HEK293T (cell line): ENCODE measurements at regions not wholly inside any gene's neighbourhood (a gene's known extent, or its start where the extent isn't known, plus 50 kb on each side); places are given as distances from the start of the nearest gene placed in this dataset.

ENCODE experiments used
- CTCF ChIA-PET: fragments of 350-600 bp; formaldehyde crosslinking; extraction: SDS; loops from one replicate; lab custom pipeline; 2021; ENCODE audit warnings: antibody characterized with exemption, inconsistent platforms; lab: Yijun Ruan, JAX
- POLR2A ChIA-PET: fragments of 350-600 bp; formaldehyde crosslinking; extraction: SDS; loops from one replicate; lab custom pipeline; 2020; ENCODE audit warnings: antibody characterized with exemption, inconsistent platforms; lab: Yijun Ruan, JAX
- DNase-seq: peaks from one replicate; pipeline ENCODE4 v3.0.0; 2012; ENCODE audit warnings: mixed read lengths; ENCODE audit errors: extremely low spot score
- ARNT ChIP-seq: fragments of 450-650 bp; IDR thresholded peaks from 2 replicates; pipeline ENCODE4 v1.6.1; 2017; ENCODE audit warnings: mild to moderate bottlenecking
- BHLHE40 ChIP-seq: fragments of 450-650 bp; IDR thresholded peaks from 2 replicates; pipeline ENCODE4 v1.6.1; 2016; ENCODE audit warnings: mild to moderate bottlenecking, moderate library complexity, borderline replicate concordance
- CTBP1 ChIP-seq: fragments of 450-650 bp; IDR thresholded peaks from 2 replicates; pipeline ENCODE4 v1.6.1; 2016; ENCODE audit warnings: borderline replicate concordance
- ELF4 ChIP-seq: fragments of 450-650 bp; IDR thresholded peaks from 2 replicates; pipeline ENCODE4 v1.6.1; 2017; ENCODE audit warnings: antibody characterized with exemption
- FOXA1 ChIP-seq: fragments of 450-650 bp; IDR thresholded peaks from 2 replicates; pipeline ENCODE4 v1.6.1; 2016; ENCODE audit warnings: mild to moderate bottlenecking
- FOXK2 ChIP-seq: fragments of 450-650 bp; IDR thresholded peaks from 2 replicates; pipeline ENCODE4 v1.6.1; 2016; ENCODE audit warnings: mild to moderate bottlenecking
- FOXM1 ChIP-seq: fragments of 450-650 bp; IDR thresholded peaks from 2 replicates; pipeline ENCODE4 v1.6.1; 2017; ENCODE audit warnings: mild to moderate bottlenecking, borderline replicate concordance
- HDGF ChIP-seq: fragments of 450-650 bp; IDR thresholded peaks from 2 replicates; pipeline ENCODE4 v1.6.1; 2017; ENCODE audit warnings: antibody characterized with exemption, borderline replicate concordance
- L3MBTL2 ChIP-seq: fragments of 450-650 bp; conservative IDR thresholded peaks from 2 replicates; pipeline ENCODE4 v1.6.1; 2016; ENCODE audit warnings: mild to moderate bottlenecking
- LEF1 ChIP-seq: fragments of 450-650 bp; IDR thresholded peaks from 2 replicates; pipeline ENCODE4 v1.6.1; 2017; ENCODE audit warnings: mild to moderate bottlenecking, borderline replicate concordance
- NFRKB ChIP-seq: fragments of 450-650 bp; IDR thresholded peaks from 2 replicates; pipeline ENCODE4 v1.6.1; 2016; ENCODE audit warnings: mild to moderate bottlenecking, moderate library complexity
- PKNOX1 ChIP-seq: fragments of 450-650 bp; IDR thresholded peaks from 2 replicates; pipeline ENCODE4 v1.6.1; 2016
- SP1 ChIP-seq: fragments of 450-650 bp; IDR thresholded peaks from 2 replicates; pipeline ENCODE4 v1.6.1; 2017
- SUZ12 ChIP-seq: fragments of 450-650 bp; IDR thresholded peaks from 2 replicates; pipeline ENCODE4 v1.6.1; 2016; ENCODE audit warnings: mild to moderate bottlenecking
- TARDBP ChIP-seq: fragments of 450-650 bp; IDR thresholded peaks from 2 replicates; pipeline ENCODE4 v1.6.1; 2016
- ZNF384 ChIP-seq: fragments of 450-650 bp; IDR thresholded peaks from 2 replicates; pipeline ENCODE4 v1.6.1; 2016

- CTCF ChIA-PET: no interaction called here
- POLR2A ChIA-PET: no interaction called here
- DNase-seq: no peak
- TF ChIP-seq NFRKB (no peak), HDGF (no peak), TARDBP (no peak), LEF1 (no peak), L3MBTL2 (no peak), PKNOX1 (no peak), SUZ12 (no peak), ZNF384 (no peak), SP1 (no peak), CTBP1 (no peak), ELF4 (no peak), BHLHE40 (no peak), FOXM1 (no peak), ARNT (no peak), FOXA1 (no peak)
Observed at GRCh38 chr2:77938462-77938861, 416.3 kb upstream of the LRRTM4 start.

- no peak for TF ChIP-seq L3MBTL2
- TF ChIP-seq TARDBP: no peak
- no peak for TF ChIP-seq ZNF384
- TF ChIP-seq LEF1: no peak
- no peak for TF ChIP-seq FOXM1
- TF ChIP-seq FOXK2: no peak
- TF ChIP-seq ELF4: no peak
- TF ChIP-seq NFRKB: no peak
- no peak for TF ChIP-seq FOXA1
- no peak for TF ChIP-seq PKNOX1
- no peak for TF ChIP-seq HDGF
- TF ChIP-seq CTBP1: no peak
- TF ChIP-seq SP1: no peak
- TF ChIP-seq ARNT: no peak
- TF ChIP-seq BHLHE40: no peak
- no peak for TF ChIP-seq SUZ12
- ChIA-PET POLR2A (no interaction called here), CTCF (no interaction called here)
- no peak for DNase-seq
Observed at GRCh38 chr2:77939370-77939769, 417.2 kb upstream of the LRRTM4 start.

- POLR2A ChIA-PET: no interaction called here
- DNase-seq: no peak
- CTCF ChIA-PET: no interaction called here
Observed at GRCh38 chr2:77939801-77940200, 417.6 kb upstream of the LRRTM4 start.

GRCh38 chr2:77954931-77955330, 432.8 kb upstream of the LRRTM4 start:
- TF ChIP-seq HDGF (no peak), FOXM1 (no peak), L3MBTL2 (no peak)
- no peak for DNase-seq
- ChIA-PET CTCF (no interaction called here), POLR2A (no interaction called here)

More at GRCh38 chr2:77939801-77940200, 417.6 kb upstream of the LRRTM4 start:
- TF ChIP-seq CTBP1: no peak
- no peak for TF ChIP-seq L3MBTL2
- no peak for TF ChIP-seq ELF4
- TF ChIP-seq HDGF: no peak
- no peak for TF ChIP-seq SP1
- no peak for TF ChIP-seq FOXM1
- no peak for TF ChIP-seq ZNF384
- no peak for TF ChIP-seq FOXA1
- no peak for TF ChIP-seq ARNT
- TF ChIP-seq LEF1: no peak
- TF ChIP-seq NFRKB: no peak
- TF ChIP-seq SUZ12: no peak
- no peak for TF ChIP-seq FOXK2
- TF ChIP-seq BHLHE40: no peak
- TF ChIP-seq TARDBP: no peak
- no peak for TF ChIP-seq PKNOX1

GRCh38 chr2:77962943-77963342, 440.8 kb upstream of the LRRTM4 start:
- TF ChIP-seq ZNF384: no peak
- TF ChIP-seq NFRKB: no peak
- TF ChIP-seq FOXA1: no peak
- TF ChIP-seq TARDBP: no peak
- TF ChIP-seq FOXK2: no peak
- TF ChIP-seq CTBP1: no peak
- no peak for TF ChIP-seq BHLHE40
- no peak for TF ChIP-seq FOXM1
- no peak for TF ChIP-seq SUZ12
- no peak for TF ChIP-seq LEF1
- no peak for TF ChIP-seq PKNOX1
- no peak for TF ChIP-seq L3MBTL2
- TF ChIP-seq HDGF: no peak
- no peak for TF ChIP-seq ELF4
- DNase-seq: no peak
- POLR2A ChIA-PET: no interaction called here
- CTCF ChIA-PET: no interaction called here
